Aorta (tissue), 5 donors: ENCODE measurements at regions not wholly inside any gene's neighbourhood (a gene's known extent, or its start where the extent isn't known, plus 50 kb on each side); places are given as distances from the start of the nearest gene placed in this dataset.

Experiments
- ATAC-seq: fragments of 200-7000 bp; cut with Tn5 transposase; one replicate; pipeline ENCODE4 v1.9.1; 2022; ENCODE audit warnings: moderate library complexity; ENCODE audit not compliant: low FRiP score
- DNase-seq, 2 donors: peaks; one replicate each; pipeline ENCODE4 v3.0.0-alpha.2; 2020
- H3K27ac ChIP-seq, 2 donors: one replicate each; pipeline ENCODE4 v1.5.1; 2013; ENCODE audit warnings: low read length in 2 of 2, mild to moderate bottlenecking in 2 of 2, moderate library complexity in 2 of 2, control low read depth in 1 of 2, inconsistent platforms in 1 of 2, low read depth in 1 of 2
- H3K27me3 ChIP-seq, 2 donors: one replicate each; pipeline ENCODE4 v1.6.1; 2013; ENCODE audit warnings: control low read depth in 1 of 2, low read length in 1 of 2, mild to moderate bottlenecking in 1 of 2, moderate library complexity in 1 of 2; ENCODE audit not compliant: insufficient read depth in 2 of 2, control insufficient read depth in 1 of 2
- H3K36me3 ChIP-seq, 2 donors: one replicate each; pipeline ENCODE4 v1.6.1; 2013; ENCODE audit warnings: control low read depth in 1 of 2, low read length in 1 of 2, mild to moderate bottlenecking in 1 of 2; ENCODE audit not compliant: insufficient read depth in 2 of 2, control insufficient read depth in 1 of 2
- H3K4me1 ChIP-seq, 2 donors: one replicate each; pipeline ENCODE4 v1.6.1; 2013; ENCODE audit warnings: low read length in 2 of 2, control low read depth in 1 of 2, mild to moderate bottlenecking in 1 of 2, moderate library complexity in 1 of 2; ENCODE audit not compliant: insufficient read depth in 2 of 2, control insufficient read depth in 1 of 2
- H3K4me3 ChIP-seq, 2 donors: one replicate each; pipeline ENCODE4 v1.5.1; 2013; ENCODE audit warnings: low read length in 2 of 2, control low read depth in 1 of 2, mild to moderate bottlenecking in 1 of 2
- H3K9me3 ChIP-seq: one replicate; pipeline ENCODE4 v1.6.1; 2013; ENCODE audit warnings: mild to moderate bottlenecking, low read length; ENCODE audit not compliant: control insufficient read depth
- WGBS, 2 donors: extraction: QIAGEN DNeasy Blood & Tissue Kit; methylation state at CpG; one replicate each; pipeline ENCODE4 v1.1.7; 2013; 5-methylcytosine and 5-hydroxymethylcytosine counted together
- intact Hi-C, 2 donors: fragments of 100-400 bp; cut with DNase I; formaldehyde crosslinking; loops; one replicate each; pipeline versions ENCODE4 v1.14.2 to v1.15.0; 2022
- donor health status: healthy with polysubstance abuse.
- donor health status: Bipolar disorder and iron deficiency.
- donor health status: DM: no; HTN: no; CAD: no.
- donor health status: DM: no; HTN: no; CAD: no.
- donor health status: DM: yes; HTN: yes; CAD: no.

GRCh38 chr3:72628065-72628464 is 220.2 kb downstream of the SHQ1 start:
- H3K4me3 ChIP-seq: no peak overlapping the region
- intact Hi-C loops: no loop called here
- H3K4me1 ChIP-seq: no peaks in the 10 kb centered on the region
- DNase-seq (no peak), ATAC-seq (no peak)
- H3K27ac ChIP-seq: no peak overlapping the region
- H3K27me3 ChIP-seq: no peaks in the 10 kb centered on the region
- no peaks in the 10 kb centered on the region for H3K36me3 ChIP-seq
- WGBS, 2 donors: 90 to 92% methylated on average over 6 of the region's 6 CpGs
- peaks cover 1% of the 10 kb centered on the region for H3K9me3 ChIP-seq

DNA sequence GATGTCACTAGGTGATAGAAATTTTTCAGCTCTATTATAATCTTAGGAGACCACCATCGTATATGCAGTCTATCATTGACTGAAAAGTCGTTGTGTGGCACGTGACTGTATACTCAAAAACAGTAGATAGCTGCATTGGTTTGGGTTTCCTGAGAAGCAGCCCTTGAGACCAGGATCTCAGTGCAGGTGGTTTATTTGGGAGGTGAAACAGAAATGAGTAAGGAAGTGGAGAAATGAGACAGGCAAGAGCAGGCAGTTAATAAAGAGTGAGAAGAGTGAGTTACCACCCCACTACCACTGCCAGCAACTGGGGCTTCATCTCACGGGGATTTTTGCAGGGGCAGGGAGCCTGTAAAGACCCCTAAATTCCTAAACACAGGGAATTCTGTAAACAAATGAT is 221.0 kb downstream of the SHQ1 start:
- no peaks in the 10 kb centered on the region for H3K27me3 ChIP-seq
- H3K4me1 ChIP-seq: no peaks in the 10 kb centered on the region
- H3K27ac ChIP-seq: no peak overlapping the region
- 93 to 94% methylated on average over 4 of the region's 4 CpGs for WGBS, 2 donors
- ATAC-seq (no peak), DNase-seq (no peak)
- intact Hi-C loops: no loop called here
- H3K4me3 ChIP-seq: no peak overlapping the region
- H3K36me3 ChIP-seq: no peaks in the 10 kb centered on the region
- H3K9me3 ChIP-seq: peaks cover 1% of the 10 kb centered on the region

DNA sequence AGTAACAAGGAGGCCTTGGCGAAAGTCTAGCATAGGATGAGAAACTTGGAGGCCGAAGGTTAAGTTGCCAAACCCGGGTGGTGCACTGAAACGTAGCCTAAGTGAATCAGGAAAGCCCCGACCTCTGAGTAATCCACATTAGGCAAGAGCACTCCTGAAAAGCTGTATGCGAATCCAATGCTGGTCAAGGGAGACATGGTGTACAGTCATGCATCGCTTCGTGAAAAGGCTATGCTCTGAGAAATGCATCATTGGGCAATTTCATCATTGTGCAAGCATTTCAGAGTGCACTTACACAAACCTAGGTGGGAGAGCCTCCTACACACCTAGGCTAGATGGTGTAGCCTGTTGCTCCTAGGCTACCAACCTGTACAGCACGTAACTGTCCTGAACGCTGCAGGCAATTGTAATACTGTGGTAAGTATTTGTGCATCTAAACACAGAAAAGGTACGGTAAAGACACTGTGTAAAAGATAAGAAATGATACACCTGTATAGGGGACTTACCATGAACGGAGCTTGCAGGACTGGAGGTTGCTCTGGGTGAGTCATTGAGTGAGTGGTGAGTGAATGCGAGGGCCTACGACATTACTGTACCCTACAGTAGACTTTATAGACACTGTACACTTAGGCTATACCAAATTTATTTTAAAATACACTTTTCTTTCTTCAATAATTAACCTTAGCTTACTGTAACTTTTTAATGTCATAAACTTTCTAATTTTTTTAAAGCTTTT is 222.5 kb downstream of the SHQ1 start:
- no peak for DNase-seq
- no peaks in the 10 kb centered on the region for H3K27me3 ChIP-seq
- H3K4me3 ChIP-seq: no peak overlapping the region
- H3K36me3 ChIP-seq: no peaks in the 10 kb centered on the region
- H3K27ac ChIP-seq: no peak overlapping the region
- peaks cover 1% of the 10 kb centered on the region for H3K9me3 ChIP-seq
- intact Hi-C loops: no loop called here
- ATAC-seq: no peak
- 92 to 93% methylated on average over 14 of the region's 14 CpGs for WGBS, 2 donors
- H3K4me1 ChIP-seq: no peaks in the 10 kb centered on the region

DNA sequence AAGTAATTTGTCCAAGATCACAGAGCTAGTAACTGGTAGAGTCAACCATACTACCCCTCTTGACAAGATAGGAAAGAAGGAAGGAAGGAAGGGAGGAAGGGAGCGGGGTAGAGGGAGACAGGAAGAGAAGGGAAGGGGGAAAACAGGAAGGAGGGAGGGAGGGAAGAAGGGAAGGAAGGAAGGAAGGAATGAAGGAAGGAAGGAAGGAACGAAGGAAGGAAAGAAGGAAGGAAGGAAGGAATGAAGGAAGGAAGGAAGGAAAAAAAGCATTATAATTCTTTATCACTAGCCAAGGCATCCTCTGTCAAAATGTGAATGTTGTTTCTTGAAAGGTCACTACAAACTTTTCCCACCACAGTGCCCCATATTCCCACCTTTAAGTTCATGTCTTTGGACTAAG is 223.6 kb downstream of the SHQ1 start:
- no peak for ATAC-seq
- Histone ChIP-seq H3K27ac (no peak overlapping the region), H3K4me1 (no peaks in the 10 kb centered on the region), H3K9me3 (peaks cover 1% of the 10 kb centered on the region), H3K4me3 (no peak overlapping the region), H3K27me3 (no peaks in the 10 kb centered on the region), H3K36me3 (no peaks in the 10 kb centered on the region)
- DNase-seq: no peak
- WGBS, 2 donors: 91 to 94% methylated on average over 2 of the region's 2 CpGs
- intact Hi-C loops: no loop called here

DNA sequence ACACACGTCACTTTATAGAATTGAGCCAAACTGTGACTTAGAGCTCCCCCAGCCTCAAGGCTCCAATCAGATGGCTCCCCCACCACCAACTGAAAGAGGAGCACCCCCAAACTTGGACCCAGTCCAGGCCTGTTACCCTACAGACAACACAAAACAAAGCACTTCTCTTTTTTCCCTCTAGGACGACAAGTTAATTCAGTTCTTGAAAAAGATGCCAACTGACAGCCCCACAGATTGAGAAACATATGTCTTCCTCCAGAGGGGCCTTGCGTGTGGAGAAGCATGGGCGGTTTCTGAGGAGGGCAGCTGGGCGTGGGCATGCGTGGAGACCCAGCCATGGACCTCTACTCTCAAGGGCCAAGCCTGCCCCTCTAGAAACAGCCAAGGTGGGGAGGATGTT is 229.5 kb downstream of the SHQ1 start:
- Histone ChIP-seq H3K4me3 (no peak overlapping the region), H3K36me3 (no peaks in the 10 kb centered on the region), H3K9me3 (peaks cover 2% of the 10 kb centered on the region), H3K4me1 (no peaks in the 10 kb centered on the region), H3K27ac (no peak overlapping the region), H3K27me3 (no peaks in the 10 kb centered on the region)
- DNase-seq (peak in 1 of 2 donors; percentile 51), ATAC-seq (no peak)
- intact Hi-C loops: no loop called here
- WGBS, 2 donors: 92 to 95% methylated on average over 6 of the region's 6 CpGs

GRCh38 chr3:72617424-72618024 is 230.7 kb downstream of the SHQ1 start:
- Histone ChIP-seq H3K27ac (no peak overlapping the region), H3K27me3 (no peaks in the 10 kb centered on the region), H3K4me1 (no peaks in the 10 kb centered on the region), H3K9me3 (peaks cover 2% of the 10 kb centered on the region), H3K4me3 (no peak overlapping the region), H3K36me3 (no peaks in the 10 kb centered on the region)
- no peak for ATAC-seq
- no peak for DNase-seq
- 84 to 90% methylated on average over 5 of the region's 5 CpGs for WGBS, 2 donors
- intact Hi-C loops: no loop called here

GRCh38 chr3:72615776-72616175 is 232.5 kb downstream of the SHQ1 start:
- WGBS, 2 donors: 96 to 97% methylated on average over 6 of the region's 6 CpGs
- DNase-seq (no peak), ATAC-seq (no peak)
- intact Hi-C loops: no loop called here
- Histone ChIP-seq H3K27me3 (no peaks in the 10 kb centered on the region), H3K36me3 (no peaks in the 10 kb centered on the region), H3K9me3 (peaks cover 2% of the 10 kb centered on the region), H3K4me1 (no peaks in the 10 kb centered on the region), H3K4me3 (no peak overlapping the region), H3K27ac (no peak overlapping the region)

DNA sequence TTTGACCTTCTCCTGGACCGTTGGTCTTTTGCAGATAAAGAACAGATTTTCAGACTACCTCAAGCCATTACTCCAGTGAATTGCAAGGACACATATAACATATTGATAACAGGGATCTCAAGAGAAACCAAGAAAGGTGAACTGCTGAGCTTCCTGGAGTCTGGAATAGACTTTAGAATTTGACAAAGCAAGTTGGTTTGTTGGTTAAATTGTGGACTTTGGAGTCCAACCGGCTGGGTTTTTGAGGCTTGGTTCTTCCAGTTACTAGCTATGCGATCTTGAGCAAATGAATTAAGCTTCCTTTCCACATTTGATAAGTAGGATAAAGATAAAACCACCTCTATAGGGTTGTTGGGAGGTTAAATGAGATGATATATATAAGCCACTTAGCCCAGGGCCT is 233.1 kb downstream of the SHQ1 start:
- H3K4me3 ChIP-seq: no peak overlapping the region
- H3K27ac ChIP-seq: no peak overlapping the region
- H3K4me1 ChIP-seq: no peaks in the 10 kb centered on the region
- ATAC-seq (no peak), DNase-seq (no peak)
- no peaks in the 10 kb centered on the region for H3K27me3 ChIP-seq
- WGBS, 2 donors: 87% methylated on average over 3 of the region's 3 CpGs
- intact Hi-C loops: no loop called here
- H3K36me3 ChIP-seq: no peaks in the 10 kb centered on the region
- peaks cover 2% of the 10 kb centered on the region for H3K9me3 ChIP-seq

GRCh38 chr3:72614394-72615074 is 233.7 kb downstream of the SHQ1 start:
- Histone ChIP-seq H3K27ac (no peak overlapping the region), H3K36me3 (no peaks in the 10 kb centered on the region), H3K27me3 (no peaks in the 10 kb centered on the region), H3K4me3 (no peak overlapping the region), H3K9me3 (peaks cover 2% of the 10 kb centered on the region), H3K4me1 (no peaks in the 10 kb centered on the region)
- ATAC-seq: no peak
- no peak for DNase-seq
- WGBS, 2 donors: 90 to 93% methylated on average over 5 of the region's 5 CpGs
- intact Hi-C loops: no loop called here
